GM18526 (cell line): ENCODE measurements at regions not wholly inside any gene's neighbourhood (a gene's known extent, or its start where the extent isn't known, plus 50 kb on each side); places are given as distances from the start of the nearest gene placed in this dataset.
A peak's percentile ranks its signal among the peaks of the same experiment; 100 is the strongest.

ENCODE experiments used
- POLR2A ChIP-seq: IDR thresholded peaks from 3 replicates; pipeline ENCODE4 v1.6.1; 2011; ENCODE audit not compliant: insufficient read length; ENCODE audit errors: extremely low read depth

DNA sequence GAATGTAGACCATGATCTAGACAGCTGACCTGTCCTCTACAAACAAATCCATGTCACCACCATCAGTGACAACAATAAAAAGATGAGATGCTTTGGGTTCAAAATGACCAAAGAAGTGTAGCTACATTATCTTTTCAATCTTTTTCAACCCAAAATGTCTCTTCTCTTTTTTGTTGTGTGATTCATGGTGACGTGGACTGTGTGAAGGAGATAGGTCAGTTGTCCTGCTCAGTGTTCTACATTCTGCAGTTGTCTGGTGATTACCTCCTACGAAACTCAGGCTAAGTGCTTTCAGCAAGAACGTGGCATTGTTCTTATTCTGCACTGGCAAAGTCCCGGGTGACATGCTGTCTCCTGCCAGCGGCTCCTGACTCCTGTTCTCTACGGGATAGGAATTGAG is 73.1 kb downstream of the PRKAB2 start:
- TF ChIP-seq POLR2A: no peak

DNA sequence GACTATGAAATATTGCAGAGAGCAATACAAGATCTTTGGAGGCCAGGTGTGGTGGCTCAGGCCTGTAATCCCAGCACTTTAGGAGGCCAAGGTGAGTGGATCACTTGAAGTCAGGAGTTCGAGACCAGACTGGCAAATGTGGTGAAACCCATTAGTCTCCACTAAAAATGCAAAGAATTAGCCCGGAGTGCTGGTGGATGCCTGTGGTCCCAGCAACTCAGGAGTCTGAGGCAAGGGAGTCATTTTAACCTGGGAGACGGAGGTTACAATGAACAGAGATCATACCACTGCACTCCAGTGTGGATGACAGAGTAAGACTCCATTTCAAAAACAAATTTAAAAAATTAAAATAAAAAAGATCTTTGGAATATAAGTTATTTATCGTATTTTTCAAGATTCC is 76.6 kb downstream of the PRKAB2 start:
- TF ChIP-seq POLR2A: no peak

DNA sequence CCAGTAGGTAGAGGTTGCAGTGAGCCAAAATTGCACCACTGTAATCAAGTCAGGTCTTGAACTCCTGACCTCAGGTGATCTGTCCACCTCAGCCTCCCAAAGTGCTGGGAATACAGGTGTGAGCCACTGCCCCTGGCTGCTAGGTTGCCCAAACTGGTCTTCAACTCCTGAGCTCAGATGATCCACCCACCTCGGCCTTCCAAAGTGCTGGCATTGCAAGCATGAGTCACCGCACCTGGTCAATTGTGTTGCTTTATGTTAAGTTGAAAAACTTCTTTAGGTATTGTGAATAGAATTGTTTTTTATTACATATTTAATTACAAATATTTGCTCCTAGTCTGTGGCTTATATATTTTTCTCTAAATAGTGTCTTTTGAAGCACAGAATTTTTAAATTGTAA is 80.5 kb downstream of the PRKAB2 start:
- TF ChIP-seq POLR2A: no peak

DNA sequence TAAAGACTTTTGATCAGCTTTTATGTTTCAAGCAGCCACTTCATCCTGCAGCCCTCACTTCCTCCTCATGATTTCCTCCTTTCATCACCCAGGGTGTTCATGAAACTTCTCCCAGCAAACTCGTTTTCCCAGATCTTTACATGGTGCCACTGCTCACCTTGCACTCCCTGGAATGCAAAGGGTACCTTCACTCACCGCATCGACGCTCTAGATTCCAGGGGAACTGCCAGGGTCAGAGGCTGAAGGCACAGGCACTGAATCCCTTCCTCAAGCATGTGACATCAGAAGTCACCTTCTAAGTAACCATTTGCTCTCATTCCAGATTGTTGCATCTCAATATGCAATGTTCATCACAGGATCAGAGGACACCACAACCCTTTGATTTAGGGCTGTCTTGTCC is 82.8 kb downstream of the PRKAB2 start:
- TF ChIP-seq POLR2A: no peak

DNA sequence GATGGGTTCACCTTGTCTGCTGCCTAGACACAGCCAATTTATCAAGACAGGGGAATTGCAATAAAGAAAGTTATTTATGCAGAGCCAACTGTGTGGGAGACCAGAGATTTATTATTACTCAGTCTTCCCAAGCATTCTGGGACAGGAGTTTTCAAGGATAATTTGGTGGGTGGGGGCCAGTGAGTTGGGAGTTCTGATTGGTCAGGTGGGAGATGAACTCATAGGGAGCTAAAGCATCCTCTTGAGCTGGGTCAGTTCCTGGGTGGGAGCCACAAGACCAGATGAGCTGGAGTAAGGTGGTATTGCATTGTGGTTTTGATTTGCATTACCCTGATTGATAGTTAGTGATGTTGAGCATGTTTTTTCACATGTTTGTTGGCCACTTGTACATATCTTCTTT is 86.1 kb downstream of the PRKAB2 start:
- TF ChIP-seq POLR2A: no peak

DNA sequence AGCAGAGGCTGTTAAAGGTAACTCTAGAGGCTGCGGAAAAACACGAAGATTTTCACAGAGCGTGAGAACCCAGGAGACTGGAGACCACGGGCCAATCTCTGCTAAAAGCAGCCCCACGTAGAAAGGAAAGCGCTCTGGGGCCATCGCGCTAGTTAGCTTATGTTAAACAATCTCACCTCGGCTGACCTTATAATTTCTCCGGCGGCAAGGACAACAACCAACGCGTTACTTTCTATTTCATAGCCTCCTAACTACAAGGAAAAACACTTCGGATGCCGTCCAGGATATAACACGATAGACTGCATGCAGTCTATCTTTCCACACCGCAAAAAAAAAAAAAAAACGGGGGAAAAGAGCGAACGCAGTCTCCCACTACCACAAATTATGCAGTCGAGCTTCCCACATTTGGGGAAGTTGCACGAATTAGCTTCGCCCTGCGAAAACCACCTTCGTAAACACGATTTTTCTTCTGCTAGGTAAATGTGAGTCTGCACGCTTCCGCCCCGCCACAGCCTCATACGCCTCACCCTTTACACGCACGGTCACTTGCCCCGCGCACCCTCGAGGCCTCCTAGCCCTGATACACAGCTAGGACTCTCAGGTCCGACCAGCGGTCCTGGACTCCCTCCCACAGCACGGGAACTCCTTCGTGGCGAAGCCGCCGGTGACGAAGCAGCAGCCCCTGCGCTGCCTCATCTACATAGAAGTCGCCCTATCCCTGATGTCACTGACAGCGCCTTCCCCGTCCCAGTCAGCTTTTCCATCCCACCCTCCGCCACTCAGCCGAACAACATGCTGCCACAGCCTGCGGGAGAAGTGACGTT is 87.8 kb downstream of the PRKAB2 start:
- TF ChIP-seq POLR2A: peak; percentile 98

DNA sequence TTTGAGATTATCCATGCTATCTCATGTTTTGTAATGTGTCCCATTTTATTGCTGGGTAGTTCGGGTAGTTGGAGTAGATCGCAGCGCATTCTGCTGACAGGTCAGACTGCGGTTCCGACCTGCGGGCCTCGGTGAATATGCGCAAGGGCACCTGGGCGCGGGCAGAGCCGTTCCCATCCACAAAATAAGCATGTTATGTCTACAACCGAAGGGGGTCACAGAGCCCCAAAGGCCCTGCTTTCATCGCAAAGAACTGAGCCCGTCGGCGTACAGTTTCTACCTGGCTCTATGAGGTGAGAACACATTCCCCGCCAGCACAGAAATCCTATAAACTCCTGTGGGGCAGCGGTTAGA is 88.4 kb downstream of the PRKAB2 start:
- TF ChIP-seq POLR2A: no peak

DNA sequence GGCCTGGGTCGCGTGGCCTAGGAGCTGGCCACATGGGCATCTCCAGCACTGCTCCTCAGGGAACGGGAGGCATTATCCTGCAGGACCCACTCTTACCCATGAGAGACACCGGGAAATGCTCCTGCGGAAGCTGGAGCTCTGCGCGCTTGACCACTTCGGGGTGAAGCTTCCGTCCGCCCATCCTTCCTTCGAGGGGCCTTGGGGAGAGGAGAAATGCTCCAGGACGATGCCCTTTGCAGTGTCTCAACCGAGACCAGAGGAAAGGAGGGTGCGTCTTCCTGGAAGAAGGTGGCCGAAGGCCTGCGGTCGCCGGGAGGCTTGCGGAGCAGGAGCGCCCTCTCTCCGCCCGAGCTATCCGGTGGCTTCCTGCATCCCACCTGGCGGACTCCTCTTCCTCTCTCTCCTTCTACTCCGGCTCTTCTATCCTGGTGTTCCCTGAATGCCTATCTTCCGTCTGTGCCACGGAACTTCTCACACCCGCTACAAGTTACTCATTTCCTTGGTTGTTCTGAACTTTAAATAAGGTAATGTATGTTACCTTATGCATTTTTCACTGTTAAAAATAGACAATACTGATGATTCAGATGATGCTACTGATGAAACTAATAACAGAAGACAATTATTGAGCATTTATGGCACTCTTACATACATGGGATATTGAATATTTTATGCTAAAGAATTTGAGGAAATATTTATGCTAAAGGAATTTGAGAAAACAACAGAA is 91.4 kb downstream of the PRKAB2 start:
- TF ChIP-seq POLR2A: no peak

DNA sequence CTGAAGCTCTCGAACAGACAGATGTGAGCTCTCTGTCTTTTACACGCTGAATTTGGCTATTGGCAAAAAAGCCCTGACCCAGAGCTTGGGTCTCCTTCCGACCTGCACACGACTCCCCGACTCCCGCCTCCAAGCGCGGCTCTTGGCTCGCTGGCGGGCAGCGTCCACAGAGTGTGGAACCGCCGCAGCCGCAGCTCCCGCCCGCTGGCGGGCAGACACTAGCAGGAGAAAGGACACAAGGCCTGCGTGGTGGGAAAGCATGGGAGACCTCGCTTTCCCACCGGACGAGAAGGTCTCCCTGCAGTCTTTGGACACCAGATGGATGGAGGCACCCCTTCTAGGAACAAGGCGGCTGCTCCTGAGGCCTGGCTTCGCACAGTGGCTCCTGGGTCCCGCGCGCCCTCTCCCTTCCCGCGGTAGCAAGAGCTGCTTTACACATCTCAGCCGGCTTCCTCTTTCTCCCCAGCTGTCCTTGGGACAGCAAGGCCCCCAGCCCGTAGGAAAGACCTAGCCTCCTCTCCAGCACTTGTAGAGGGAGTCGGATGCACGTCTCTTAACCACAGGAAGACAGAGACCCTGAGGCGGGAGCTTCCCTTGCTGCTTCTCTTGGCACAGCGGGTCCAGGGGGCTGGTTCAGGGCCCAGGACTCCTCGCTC is 92.1 kb downstream of the PRKAB2 start:
- TF ChIP-seq POLR2A: no peak

DNA sequence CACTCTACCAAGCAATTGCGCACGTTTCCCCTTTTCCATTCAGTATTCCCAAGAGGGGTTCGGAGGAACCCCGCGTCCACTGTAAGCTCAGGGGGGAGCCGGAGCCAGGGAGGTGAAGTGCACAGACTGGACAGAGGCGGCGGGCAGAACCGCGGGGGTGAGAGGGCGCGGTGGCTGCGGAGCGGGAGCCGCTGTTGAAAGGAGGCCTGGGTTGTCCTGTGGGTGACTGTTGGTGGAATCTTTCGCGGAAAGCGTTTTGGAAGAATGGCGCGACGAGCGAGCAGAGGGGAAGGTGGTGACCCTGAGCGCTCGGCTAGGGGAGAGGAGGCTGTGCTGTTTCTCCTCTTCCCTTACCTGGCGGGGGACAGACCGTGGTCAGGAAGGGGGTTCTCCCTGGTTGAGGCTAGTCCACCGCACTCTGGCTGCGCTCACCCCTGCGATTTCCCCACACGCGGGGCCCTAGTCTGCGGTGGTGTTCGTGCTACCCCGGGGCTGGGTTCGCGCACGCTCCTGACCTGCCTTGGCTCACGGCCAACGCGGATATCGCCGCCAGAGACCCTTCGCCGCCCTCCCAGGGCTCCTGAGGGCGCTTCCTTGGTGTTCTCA is 92.8 kb downstream of the PRKAB2 start:
- TF ChIP-seq POLR2A: no peak

DNA sequence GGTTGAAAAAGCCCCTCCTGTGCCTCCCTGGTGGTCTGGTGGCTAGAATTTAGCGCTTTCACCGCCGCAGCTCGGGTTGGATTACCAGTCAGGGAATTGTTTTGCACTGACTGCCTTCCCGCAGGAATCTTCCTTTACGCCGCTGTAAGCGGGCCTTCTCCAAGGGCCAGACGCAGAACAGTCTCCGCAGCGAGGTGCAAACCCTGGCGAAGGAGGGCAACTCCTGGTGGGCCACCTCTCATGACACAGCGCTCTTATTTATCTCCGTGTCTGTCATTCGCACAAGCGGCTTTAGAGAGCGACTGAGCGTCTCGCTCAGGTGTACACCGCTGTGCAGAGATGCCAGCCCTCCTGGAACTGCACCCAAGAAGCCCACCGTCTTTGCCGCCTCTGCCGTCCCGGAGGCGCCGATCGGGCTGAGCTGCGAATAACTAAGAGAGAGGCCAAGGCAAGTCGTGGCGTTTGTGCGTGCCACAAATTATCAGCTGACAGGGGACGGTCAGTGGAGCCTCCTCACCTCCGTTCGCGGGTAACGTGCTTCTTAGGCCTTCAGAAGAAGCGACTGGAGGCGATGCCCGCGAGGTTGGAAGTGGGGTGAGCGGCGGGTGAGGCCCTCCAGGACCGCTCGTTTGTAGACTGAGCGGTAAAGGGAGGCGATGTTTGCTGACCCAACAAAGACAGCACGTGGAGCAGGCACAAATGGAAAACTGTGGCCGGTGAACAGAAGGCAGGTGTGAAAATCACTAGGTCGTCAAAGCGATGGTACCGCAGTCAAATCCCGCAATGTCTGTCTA is 93.5 kb downstream of the PRKAB2 start:
- TF ChIP-seq POLR2A: no peak

DNA sequence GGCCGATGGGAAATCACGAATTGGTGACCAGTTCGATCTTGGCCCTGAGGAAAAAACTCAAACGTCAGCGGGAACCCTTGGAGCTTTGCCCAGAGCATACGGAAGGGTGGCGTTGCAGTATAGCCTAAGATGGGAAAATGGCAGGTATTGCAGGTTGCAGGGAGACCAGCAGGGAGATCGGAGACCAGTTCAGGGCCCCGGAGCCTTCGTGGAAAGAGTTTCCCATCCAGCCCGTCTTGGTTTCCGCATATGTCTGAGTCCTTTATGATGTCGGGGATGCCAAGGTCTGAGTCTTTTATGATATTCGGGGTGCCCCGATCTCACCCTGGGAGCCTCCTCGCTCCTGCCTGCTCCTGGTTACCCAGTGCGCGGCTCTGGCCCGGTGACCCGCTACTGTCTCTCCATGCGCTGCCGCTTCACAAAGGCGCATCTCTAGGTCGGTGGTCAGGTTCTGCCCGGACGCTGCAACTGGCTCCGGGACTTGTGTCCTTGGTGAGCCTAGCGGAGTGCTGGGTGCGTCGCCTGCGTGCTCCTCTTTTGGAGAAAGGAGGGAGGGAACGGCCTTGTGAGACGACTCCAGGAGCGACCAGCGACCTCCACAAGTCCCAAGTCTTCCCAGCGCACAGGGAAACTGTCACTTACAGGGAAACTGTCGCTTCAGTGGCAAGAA is 94.2 kb downstream of the PRKAB2 start:
- no peak for TF ChIP-seq POLR2A

DNA sequence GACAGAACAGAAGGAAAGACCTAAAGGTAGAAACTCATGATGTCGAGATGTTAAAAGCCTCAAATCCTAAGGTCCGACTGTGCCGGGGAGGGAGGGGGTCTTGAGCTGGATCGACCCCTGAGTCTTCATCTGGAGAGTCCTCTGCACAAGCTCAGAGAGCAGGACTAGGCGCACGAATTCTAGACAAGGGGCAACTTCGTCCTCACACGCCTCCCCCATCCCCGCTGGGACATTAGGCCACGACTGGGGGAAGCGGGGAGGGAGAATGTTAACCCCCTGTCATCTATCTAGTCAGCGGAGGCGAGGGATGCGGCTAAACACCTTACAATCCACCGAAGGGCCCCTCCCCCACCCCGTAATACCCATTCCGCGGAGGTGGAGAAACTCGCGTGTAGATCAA is 94.7 kb downstream of the PRKAB2 start:
- no peak for TF ChIP-seq POLR2A

DNA sequence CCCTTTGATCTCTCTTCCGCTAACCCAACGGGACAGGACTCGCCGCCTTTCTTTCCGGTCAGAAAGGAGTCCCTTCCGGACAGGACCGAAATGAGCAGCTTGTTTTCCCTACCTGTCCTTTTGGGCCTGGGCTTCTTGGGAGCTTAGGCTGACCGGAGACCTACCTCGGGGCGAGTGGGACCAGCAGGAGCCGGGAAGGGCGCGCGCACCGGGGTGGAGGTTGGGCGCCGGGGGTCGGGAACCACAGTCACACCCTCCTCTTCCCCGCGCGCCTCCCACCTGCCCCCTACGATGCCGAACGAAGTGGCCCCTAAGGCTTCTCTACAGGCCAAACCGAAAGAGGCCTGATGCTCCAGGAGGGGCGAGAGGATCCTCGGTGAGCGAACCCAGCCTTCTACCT is 95.2 kb downstream of the PRKAB2 start:
- TF ChIP-seq POLR2A: no peak
